ENCODE measurements at regions not wholly inside any gene's neighbourhood (a gene's known extent, or its start where the extent isn't known, plus 50 kb on each side); places are given as distances from the start of the nearest gene placed in this dataset.
"Not testable (repeated sequence)": the region's sequence is repeated elsewhere in the genome, so short reads cannot be mapped to it uniquely, and the experiment has no call there.

DNA sequence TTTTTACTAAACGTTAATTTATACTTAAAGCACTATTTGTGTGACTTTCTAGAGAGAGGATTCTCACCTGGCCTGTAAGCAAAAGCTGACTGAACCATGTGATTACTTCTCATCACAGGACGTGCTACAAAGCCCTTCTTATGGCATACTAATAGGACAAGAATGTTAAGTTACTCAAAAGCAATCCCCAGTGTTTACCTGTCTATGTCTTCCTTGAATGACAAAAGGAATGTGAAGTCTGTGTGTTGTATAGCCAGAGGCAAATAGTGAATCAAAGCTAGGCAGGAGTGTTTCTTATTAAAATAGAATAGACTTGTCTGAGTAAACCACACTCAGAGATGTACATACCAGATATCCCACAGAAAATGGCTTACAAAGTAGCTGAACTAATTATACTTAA is 1465.5 kb downstream of the SUCLG1 start:
- 33 to 64% methylated on average over 2 of the region's 2 CpGs for WGBS, 2 donors
- ATAC-seq (ENCODE audit: low FRiP score in 2 of 2) (no peak), DNase-seq (no peak)
- Histone ChIP-seq H3K9me3 (no peaks in the 10 kb centered on the region), H3K4me3 (no peak overlapping the region), H3K36me3 (no peaks in the 10 kb centered on the region), H3K27me3 (no peaks in the 10 kb centered on the region), H3K4me1 (no peaks in the 10 kb centered on the region), H3K27ac (no peak overlapping the region)
- TF ChIP-seq POLR2A (IDR thresholded peaks at IDR 0.05), result no peak
- no peak for TF ChIP-seq POLR2AphosphoS5 (IDR thresholded peaks at IDR 0.05)
- TF ChIP-seq, protein P1, sequence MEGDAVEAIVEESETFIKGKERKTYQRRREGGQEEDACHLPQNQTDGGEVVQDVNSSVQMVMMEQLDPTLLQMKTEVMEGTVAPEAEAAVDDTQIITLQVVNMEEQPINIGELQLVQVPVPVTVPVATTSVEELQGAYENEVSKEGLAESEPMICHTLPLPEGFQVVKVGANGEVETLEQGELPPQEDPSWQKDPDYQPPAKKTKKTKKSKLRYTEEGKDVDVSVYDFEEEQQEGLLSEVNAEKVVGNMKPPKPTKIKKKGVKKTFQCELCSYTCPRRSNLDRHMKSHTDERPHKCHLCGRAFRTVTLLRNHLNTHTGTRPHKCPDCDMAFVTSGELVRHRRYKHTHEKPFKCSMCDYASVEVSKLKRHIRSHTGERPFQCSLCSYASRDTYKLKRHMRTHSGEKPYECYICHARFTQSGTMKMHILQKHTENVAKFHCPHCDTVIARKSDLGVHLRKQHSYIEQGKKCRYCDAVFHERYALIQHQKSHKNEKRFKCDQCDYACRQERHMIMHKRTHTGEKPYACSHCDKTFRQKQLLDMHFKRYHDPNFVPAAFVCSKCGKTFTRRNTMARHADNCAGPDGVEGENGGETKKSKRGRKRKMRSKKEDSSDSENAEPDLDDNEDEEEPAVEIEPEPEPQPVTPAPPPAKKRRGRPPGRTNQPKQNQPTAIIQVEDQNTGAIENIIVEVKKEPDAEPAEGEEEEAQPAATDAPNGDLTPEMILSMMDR (IDR thresholded peaks at IDR 0.05), result no peak
- TF ChIP-seq EP300 (IDR thresholded peaks at IDR 0.05), result no peak

DNA sequence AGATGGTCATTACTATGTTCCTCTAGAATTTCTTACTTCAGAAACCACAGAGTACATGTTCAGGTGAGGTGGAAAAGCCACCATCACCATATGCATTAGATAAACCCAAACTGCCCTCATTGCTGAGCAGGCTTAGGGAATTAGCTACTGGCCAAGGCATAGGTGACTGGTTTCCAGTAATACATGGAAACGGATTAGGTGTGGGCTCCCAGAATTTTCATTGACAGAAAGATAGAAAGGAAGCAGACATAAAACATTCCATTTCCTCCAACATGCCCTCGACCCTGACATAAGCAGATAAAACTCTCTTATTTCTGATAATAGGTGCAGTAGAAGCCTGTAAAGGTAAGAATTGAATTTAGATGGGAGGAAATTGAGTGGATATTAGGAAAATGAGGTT is 1466.1 kb downstream of the SUCLG1 start:
- TF ChIP-seq POLR2A (IDR thresholded peaks at IDR 0.05) (no peak), EP300 (IDR thresholded peaks at IDR 0.05) (no peak), POLR2AphosphoS5 (IDR thresholded peaks at IDR 0.05) (no peak)
- TF ChIP-seq, protein P1 (IDR thresholded peaks at IDR 0.05), result no peak
- WGBS, 2 donors, result 51 to 61% methylated on average over 2 of the region's 2 CpGs

DNA sequence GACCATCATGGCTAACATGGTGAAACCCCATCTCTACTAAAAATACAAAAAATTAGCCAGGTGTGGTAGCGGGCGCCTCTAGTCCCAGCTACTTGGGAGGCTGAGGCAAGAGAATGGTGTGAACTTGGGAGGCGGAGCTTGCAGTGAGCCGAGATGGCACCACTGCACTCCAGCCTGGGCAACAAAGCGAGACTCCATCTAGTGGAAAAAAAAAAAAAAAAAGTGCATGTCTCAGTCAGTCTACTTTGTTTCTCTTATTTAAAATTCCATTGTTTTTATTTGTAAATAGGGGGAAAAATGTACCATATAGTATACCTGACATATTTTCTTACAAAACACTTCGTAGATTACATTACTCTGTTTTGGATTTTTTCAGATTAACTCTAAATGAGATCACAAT is 1471.4 kb downstream of the SUCLG1 start:
- not testable (repeated sequence) for ATAC-seq (ENCODE audit: low FRiP score in 2 of 2); H3K36me3 ChIP-seq; DNase-seq; H3K27me3 ChIP-seq; H3K27ac ChIP-seq; H3K4me1 ChIP-seq; H3K4me3 ChIP-seq
- 86 to 92% methylated on average over 6 of the region's 6 CpGs for WGBS, 2 donors
- H3K9me3 ChIP-seq, result peaks cover 0 to 13% (median 0%) of the 10 kb centered on the region in 4 donors

More for the DNA sequence above, 1466.1 kb downstream of the SUCLG1 start:
- Histone ChIP-seq H3K27ac (no peak overlapping the region), H3K27me3 (no peaks in the 10 kb centered on the region), H3K9me3 (no peaks in the 10 kb centered on the region), H3K36me3 (no peaks in the 10 kb centered on the region), H3K4me3 (no peak overlapping the region), H3K4me1 (no peaks in the 10 kb centered on the region)
- ATAC-seq (ENCODE audit: low FRiP score in 2 of 2), result no peak
- no peak for DNase-seq

DNA sequence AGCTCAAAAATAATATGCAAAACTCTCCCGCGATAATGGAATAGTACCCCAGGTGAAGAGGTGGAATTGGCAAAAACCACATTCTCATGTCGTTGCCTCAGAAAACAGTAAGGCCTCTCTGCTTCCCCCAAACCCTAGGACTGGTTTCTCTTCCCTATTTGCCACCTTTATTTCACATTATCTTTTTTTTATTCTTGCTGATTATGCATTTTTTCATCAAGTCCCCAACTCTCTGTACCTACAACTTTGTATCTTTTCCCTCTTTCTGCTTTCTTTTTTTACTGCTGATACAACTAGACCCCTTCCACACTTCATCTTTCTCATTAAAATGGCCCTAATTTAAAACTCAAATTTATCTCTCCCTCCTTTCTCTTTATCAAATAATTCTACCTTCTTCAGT is 1472.2 kb downstream of the SUCLG1 start:
- ATAC-seq (ENCODE audit: low FRiP score in 2 of 2) (no peak), DNase-seq (no peak)
- Histone ChIP-seq H3K9me3 (peaks cover 0 to 13% (median 0%) of the 10 kb centered on the region in 4 donors), H3K4me3 (no peak overlapping the region), H3K4me1 (no peaks in the 10 kb centered on the region), H3K27me3 (no peaks in the 10 kb centered on the region), H3K27ac (no peak overlapping the region), H3K36me3 (no peaks in the 10 kb centered on the region)
- TF ChIP-seq, protein P1 (IDR thresholded peaks at IDR 0.05), result no peak
- TF ChIP-seq EP300 (IDR thresholded peaks at IDR 0.05), result no peak
- TF ChIP-seq POLR2AphosphoS5 (IDR thresholded peaks at IDR 0.05), result no peak
- 92 to 93% methylated on average over 3 of the region's 3 CpGs for WGBS, 2 donors

DNA sequence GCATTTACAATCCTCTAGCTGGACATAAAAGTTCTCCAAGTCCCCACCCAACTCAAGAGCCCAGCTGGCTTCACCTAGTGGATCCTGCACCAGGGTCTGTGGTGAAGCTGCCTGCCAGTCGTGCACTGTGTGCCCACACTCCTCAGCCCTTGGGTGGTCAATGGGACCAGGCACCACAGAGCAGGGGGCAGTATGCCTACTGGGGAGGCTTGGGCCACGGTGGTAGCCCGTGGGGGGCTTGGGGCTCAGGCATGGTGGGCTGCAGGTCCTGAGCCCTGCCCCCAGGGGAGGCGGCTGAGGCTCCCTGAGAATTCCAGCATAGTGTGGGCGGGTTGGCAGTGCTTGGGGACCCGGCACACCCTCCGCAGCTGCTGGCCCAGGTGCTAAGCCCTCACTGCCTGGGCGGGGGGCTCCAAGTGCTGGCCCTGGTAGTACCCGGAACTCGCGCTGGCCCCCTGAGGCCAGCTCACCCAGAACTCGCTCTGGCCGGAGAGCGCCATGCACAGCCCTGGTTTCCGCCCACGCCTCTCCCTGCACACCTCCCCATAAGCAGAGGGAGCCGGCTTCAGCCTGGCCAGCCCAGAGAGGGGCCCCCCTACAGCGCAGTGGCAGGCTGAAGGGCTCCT is 1473.4 kb downstream of the SUCLG1 start:
- peak in 1 of 2 donors; percentile 73 for DNase-seq
- no peaks in the 10 kb centered on the region for H3K4me1 ChIP-seq
- ATAC-seq (ENCODE audit: low FRiP score in 2 of 2), result peak; percentile 29 to 62

More for the DNA sequence above, 1473.4 kb downstream of the SUCLG1 start:
- H3K4me3 ChIP-seq, result no peak overlapping the region
- 93 to 95% methylated on average over 6 to 18 of the region's 18 CpGs for WGBS, 2 donors
- H3K36me3 ChIP-seq, result no peaks in the 10 kb centered on the region
- TF ChIP-seq POLR2AphosphoS5 (IDR thresholded peaks at IDR 0.05) (no peak), POLR2A (IDR thresholded peaks at IDR 0.05) (no peak), EP300 (IDR thresholded peaks at IDR 0.05) (no peak)
- TF ChIP-seq, protein P1 (IDR thresholded peaks at IDR 0.05), result no peak
- no peaks in the 10 kb centered on the region for H3K27me3 ChIP-seq
- H3K9me3 ChIP-seq, result peaks cover 0 to 17% (median 2%) of the 10 kb centered on the region in 4 donors
- H3K27ac ChIP-seq, result no peak overlapping the region

All from upper lobe of left lung (tissue), 6 donors.